T-helper 1 cell treated with Interleukin-12 subunit alpha and Interleukin-12 subunit beta and Interleukin-4 antibody, amounts not matched to agents 30 ng/mL and 1 ng/mL, for 36 hours (primary cell): ENCODE measurements at regions not wholly inside any gene's neighbourhood (a gene's known extent, or its start where the extent isn't known, plus 50 kb on each side); places are given as distances from the start of the nearest gene placed in this dataset.
"Not testable (repeated sequence)": the region's sequence is repeated elsewhere in the genome, so short reads cannot be mapped to it uniquely, and the experiment has no call there.

Experiments
- intact Hi-C: fragments of 100-400 bp; cut with micrococcal nuclease; formaldehyde crosslinking; loops from one replicate; pipeline ENCODE4 v1.15.1; 2024

DNA sequence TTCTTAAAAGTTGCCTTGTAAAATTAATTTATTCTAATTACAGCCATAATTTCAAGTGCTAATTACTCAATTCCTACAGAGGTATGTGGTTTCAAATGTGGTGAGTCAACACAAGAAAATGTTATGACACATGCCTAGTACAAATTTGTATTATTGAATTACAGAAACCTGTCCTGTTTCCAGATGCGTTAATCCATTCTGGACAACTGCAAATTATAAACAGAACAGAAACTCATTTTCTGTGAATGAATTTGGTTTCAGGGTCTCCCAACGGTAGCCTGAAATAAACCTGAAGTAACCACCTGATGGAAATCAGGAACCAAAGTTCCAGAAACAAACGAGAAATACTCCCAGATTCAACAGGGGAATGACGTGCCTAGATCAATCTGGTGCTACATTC is 328.6 kb upstream of the F9 start:
- intact Hi-C loops, result no loop called here

DNA sequence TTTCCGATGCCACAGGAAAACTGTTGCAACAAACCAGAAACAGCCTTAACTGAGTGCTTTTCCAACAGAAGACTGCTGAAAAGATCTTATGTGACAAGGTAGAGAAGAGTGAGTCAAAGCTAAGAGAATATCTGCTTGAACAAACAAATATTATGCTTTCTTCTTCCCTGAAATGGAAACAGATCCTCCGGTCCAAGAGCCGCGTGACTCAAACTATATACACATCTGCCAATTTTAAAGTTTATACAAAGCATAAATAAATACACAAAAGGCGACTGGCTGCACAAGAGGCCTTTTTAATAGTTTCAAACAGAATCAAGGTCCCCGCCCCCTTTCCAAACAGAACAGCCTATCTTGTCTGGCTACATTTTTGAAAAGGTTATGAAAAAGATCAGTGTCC is 329.7 kb upstream of the F9 start:
- intact Hi-C loops, result no loop called here

GRCh38 chrX:139200346-139200745 is 330.2 kb upstream of the F9 start:
- intact Hi-C loops, result no loop called here

GRCh38 chrX:139199933-139200332 is 330.6 kb upstream of the F9 start:
- intact Hi-C loops, result no loop called here

DNA sequence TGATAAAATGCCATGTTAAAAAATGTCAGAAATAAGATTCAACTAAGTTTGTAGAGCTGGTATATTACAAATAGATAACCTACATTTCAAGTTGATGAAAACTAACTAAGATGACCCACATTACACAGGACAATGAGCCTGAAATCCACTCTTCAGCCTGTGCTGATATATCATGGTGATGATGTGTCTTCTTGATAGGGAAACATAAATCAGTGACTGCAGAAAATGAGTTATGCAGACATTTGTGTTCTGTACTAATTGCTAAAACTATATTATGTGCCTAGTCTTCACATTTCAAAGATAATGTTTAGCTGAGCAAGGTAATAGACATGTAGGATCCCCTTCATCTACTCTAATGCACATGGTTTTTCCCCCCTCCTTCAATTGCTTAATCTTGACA is 331.6 kb upstream of the F9 start:
- intact Hi-C loops, result no loop called here

DNA sequence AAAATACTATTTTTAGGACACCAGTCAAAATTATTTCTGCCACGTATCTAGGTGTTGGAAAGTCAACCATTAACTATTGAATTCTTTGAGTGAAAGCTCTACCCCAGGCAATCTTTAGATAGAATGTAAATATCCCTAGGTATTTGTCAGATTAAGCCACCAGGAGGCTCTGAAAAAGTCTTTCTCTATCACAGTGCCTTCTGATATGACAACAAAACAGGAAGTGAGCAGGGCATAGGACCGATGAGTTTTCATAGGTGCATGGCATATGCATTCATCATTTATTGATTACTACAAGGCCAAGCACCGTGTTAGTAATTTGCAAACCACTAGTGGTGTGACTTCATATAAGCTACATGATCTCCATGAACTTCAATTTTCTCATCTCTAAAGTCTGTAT is 333.6 kb upstream of the F9 start:
- intact Hi-C loops, result no loop called here

DNA sequence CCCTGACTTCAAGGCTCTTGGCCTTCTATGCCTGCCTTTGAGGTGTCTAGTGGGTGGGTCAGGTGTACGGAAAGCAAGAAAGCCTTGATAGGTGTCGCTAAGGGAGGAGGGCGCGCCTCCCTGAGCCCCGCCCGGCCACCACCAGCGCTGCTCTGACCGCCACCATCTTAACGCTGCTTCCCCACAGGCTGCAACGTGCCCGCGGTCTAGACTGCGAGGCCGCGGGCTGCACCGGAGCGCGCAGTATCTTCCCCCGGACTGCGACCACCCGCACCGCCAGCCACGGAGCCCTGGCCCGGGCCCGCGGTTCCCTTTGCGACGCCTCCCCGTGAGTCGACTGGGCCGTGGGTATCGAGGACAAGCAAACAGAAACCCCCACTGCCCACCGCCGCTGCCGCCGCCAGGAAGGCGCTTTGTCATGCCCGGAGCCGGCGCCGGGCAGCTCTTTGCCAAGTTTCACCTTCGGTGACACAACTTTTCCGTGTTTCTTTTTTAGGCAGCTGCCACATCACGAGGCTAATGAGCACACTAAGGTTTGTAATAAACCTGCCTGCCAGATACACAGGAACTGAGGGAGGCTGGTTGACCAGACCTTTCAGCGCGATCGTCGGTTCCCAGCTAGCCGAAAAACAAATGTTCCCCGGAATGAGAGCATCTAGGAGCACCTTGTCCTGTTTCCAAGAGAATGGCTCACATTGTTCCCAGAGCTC is 335.8 kb upstream of the F9 start:
- intact Hi-C loops, result no loop called here

GRCh38 chrX:139192386-139192961 is 338.1 kb upstream of the F9 start:
- intact Hi-C loops, result no loop called here

- intact Hi-C loops, result loop anchor here (2.0 kb wide), 1 partner anchor 35 kb away; no protein-coding TSS in a partner anchor
Observed at GRCh38 chrX:139191746-139192385, 338.7 kb upstream of the F9 start.

GRCh38 chrX:139191286-139191685 is 339.3 kb upstream of the F9 start:
- intact Hi-C loops, result loop anchor here (2.0 kb wide), 1 partner anchor 36 kb away; no protein-coding TSS in a partner anchor

DNA sequence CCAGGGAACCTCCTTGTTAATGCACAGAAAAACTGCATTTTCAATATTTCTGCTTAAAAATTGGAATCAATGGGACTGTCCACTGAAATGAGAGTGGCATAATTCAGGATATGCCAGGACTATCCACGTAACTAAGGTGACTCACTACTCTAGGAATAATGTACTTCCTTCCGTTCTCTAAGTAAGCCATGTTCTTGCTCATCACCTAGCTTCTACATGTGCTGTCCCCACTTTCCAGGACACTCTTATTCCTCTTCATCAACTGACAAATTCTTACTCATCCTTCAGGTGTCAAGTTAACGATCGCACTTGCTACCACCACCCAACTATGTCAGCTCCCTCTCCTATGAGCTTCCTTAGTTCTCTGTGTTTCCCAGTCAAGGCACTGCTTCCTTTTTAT is 342.8 kb upstream of the F9 start:
- intact Hi-C loops, result no loop called here

GRCh38 chrX:139186991-139187390 is 343.5 kb upstream of the F9 start:
- intact Hi-C loops, result no loop called here

DNA sequence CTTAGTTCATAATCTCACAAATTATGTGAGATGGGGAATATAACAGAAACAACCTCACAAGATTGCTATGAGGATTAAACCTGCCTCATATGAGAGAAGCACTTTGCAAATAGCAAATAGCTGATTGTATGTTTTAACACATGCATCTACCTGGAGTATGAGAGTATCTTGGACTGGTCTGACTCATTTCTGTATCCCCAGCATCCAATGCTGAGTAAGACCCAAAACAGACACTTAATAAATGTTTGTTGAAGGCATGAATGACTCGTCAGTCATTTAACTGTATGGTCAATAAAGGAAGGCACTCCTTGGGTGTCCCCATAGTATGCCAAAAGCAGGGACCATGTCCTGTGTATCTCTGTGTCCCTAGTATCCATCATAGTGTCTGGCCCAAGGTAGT is 350.9 kb upstream of the F9 start:
- intact Hi-C loops, result no loop called here

GRCh38 chrX:139178980-139179379 is 351.6 kb upstream of the F9 start:
- intact Hi-C loops, result no loop called here

DNA sequence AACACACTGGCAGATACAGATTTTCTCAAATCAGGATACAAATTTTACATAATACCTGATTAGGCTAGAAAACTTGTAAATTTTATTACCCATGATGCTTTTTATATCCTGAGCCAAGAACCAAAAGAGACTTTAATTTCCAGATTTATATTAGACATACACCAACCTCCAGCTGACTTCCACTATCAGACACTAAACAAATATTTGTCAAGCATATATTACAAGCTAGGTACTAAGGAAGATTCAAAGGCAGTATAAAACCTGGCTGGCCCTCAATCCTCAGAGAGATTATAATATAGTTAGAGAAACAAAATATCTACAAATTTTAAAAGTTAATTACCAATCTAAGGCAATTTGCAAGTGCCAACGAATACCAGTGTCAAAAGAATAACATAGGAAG is 357.8 kb upstream of the F9 start:
- intact Hi-C loops, result no loop called here

GRCh38 chrX:139170526-139171173 is 359.9 kb upstream of the F9 start:
- intact Hi-C loops, result no loop called here

- intact Hi-C loops, result no loop called here
Observed at GRCh38 chrX:139167282-139167681, 363.3 kb upstream of the F9 start.

DNA sequence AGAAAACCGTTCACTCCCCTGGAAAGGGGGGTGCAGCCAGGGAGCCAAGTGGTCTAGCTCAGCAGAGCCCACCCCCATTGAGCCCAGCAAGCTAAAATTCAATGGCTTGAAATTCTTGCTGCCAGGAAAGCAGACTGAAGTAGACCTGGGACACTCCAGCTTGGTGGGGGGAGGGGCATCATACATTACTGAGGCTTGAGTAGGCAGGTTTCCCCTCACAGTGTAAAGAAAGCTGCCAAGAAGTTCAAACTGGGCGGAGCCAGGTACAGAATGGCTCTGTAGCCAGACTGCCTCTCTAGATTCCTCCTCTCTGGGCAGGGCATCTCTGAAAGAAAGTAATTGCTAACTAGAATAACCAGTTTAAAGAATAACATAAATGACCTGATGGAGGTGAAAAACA is 372.3 kb upstream of the F9 start:
- intact Hi-C loops, result no loop called here

DNA sequence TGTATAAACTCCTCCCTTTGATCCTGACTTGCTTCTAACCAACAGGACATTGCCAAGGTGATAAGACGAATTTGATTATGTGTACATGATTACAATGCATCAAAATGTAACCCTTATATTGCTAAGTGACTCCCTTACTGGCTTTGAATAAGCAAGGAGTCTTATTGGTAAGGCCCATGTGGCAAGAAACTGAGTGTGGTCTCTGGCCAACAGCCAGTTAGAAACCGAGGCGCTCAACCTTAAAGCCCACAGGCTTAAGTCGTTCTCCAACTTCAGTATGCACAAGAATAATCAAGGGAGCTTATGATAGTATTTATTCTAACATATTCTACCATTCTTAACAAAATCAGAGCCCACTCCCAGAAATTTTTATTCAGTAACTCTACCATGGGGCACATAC is 374.2 kb upstream of the F9 start:
- intact Hi-C loops, result no loop called here

DNA sequence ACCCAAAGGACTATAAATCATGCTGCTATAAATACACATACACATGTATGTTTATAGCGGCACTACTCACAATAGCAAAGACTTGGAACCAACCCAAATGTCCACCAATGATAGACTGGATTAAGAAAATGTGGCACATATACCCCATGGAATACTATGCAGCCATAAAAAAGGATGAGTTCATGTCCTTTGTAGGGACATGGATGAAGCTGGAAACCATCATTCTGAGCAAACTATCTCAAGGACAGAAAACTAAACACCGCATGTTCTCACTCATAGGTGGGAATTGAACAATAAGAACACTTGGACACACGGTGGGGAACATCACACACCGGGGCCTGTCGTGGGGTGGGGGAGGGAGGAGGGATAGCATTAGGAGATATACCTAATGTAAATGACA is 383.9 kb upstream of the F9 start:
- intact Hi-C loops, result not testable (repeated sequence)

GRCh38 chrX:139141370-139141769 is 389.2 kb upstream of the F9 start:
- intact Hi-C loops, result no loop called here

GRCh38 chrX:139134316-139134715 is 396.2 kb upstream of the F9 start:
- intact Hi-C loops, result no loop called here
